VCaP (cell line): ENCODE measurements at regions not wholly inside any gene's neighbourhood (a gene's known extent, or its start where the extent isn't known, plus 50 kb on each side); places are given as distances from the start of the nearest gene placed in this dataset.
"Not testable (repeated sequence)": the region's sequence is repeated elsewhere in the genome, so short reads cannot be mapped to it uniquely, and the experiment has no call there.

Experiments
- H3K27ac ChIP-seq: fragments of 450-650 bp; 2 replicates; pipeline ENCODE4 v1.5.1; 2017
- TF ChIP-seq, protein P1 (sequence below): fragments of 450-650 bp; conservative IDR thresholded peaks from 2 replicates; pipeline ENCODE4 v1.5.1; 2017; ENCODE audit warnings: mild to moderate bottlenecking, moderate library complexity

DNA sequence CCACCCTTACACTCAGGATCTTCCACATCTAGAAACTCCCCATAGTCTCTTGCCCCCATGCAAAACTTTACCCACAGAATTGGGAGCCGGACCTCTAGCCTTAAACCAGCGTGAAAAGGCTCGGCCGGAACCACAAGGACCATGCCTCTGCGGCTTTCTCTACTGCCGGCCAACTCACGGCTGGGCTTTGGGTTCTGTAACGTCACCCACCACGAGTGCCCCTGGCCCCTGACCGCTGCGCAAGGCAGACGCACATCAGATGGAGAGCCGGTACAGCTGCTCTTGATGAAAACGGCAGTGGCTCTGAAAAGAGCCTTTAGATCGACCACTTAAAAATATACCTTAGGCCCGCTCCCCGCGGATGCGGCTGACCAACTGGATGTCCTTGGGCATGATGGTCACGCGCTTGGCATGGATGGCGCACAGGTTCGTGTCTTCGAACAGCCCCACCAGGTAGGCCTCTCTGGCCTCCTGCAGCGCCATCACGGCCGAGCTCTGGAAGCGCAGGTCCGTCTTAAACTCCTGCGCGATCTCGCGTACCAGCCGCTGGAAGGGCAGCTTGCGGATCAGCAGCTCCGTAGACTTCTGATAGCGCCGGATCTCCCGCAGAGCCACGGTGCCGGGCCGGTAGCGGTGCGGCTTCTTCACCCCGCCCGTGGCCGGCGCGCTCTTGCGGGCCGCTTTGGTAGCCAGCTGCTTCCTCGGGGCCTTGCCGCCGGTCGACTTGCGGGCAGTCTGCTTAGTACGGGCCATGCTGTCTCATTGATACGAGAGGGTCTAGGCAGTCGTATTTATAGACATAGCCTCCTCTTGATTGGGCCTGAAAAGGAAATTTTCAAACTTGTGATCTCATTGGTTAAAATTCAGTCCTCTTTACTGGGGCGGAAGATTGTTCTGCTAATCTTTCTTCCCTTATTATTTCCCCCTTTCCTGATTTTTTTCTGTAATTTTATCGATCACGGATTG, 66.3 kb downstream of the FAM72C start:
- H3K27ac ChIP-seq = not testable (repeated sequence)

DNA sequence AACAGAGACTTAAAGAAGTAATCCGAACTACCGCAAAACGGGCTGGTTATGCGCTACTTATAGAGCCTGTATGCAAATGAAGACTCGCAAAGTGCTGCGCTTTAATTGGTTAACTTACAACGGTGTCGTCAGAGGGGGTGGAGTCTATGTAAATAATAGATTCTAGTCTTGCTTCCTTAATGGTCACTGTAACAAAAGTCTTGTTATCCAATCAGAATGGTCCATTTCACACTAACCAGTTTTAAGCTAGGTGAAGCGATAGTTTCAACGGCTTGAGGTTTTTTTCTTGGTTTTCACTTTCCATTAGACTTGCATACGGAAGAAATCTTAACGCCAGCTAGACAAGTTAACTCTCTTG, 67.2 kb downstream of the FAM72C start:
- not testable (repeated sequence) for H3K27ac ChIP-seq

DNA sequence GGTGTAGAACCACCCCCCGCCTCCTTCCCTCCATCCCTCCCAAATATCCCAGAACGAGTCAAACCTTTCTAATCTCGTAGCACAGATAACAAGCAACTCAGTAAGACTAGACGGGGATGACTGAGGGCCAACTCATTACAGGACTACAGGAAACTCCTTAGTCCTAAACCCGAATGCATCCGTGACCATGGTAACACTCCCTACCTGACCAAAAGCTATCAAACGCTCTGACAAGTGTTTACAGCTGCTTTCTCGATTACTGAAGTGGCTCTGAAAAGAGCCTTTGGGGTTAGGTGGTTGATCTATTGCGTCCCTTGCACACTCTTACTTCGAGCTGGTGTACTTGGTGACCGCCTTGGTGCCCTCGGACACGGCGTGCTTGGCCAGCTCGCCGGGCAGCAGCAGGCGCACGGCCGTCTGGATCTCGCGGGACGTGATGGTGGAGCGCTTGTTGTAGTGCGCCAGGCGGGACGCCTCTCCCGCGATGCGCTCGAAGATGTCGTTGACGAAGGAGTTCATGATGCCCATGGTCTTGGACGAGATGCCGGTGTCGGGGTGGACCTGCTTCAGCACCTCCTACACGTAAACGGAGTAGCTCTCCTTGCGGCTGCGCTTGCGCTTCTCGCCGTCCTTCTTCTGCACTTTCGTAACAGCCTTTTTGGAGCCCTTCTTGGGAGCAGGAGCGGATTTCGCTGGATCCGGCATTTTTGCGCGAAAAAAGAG, 67.7 kb downstream of the FAM72C start:
- H3K27ac ChIP-seq = not testable (repeated sequence)

DNA sequence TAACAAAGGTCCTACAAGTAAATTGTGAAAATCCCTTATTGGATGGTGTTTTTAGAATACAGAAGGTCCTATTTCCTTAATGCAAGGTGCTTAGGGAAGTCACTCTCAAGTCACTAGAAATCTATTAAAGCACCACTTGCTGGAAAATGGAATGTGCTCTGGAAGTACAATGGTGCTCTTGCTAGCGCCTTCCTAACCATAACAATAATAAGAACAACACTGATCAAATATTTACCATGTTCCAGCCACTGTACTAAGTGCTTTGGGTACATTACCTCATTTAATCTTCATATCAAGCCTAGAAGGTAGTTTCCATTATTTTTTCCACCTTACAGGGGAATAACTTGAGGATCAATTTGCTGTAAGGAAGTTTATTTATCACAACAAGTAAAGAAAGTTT, 75.4 kb downstream of the FAM72C start:
- H3K27ac ChIP-seq = not testable (repeated sequence)

DNA sequence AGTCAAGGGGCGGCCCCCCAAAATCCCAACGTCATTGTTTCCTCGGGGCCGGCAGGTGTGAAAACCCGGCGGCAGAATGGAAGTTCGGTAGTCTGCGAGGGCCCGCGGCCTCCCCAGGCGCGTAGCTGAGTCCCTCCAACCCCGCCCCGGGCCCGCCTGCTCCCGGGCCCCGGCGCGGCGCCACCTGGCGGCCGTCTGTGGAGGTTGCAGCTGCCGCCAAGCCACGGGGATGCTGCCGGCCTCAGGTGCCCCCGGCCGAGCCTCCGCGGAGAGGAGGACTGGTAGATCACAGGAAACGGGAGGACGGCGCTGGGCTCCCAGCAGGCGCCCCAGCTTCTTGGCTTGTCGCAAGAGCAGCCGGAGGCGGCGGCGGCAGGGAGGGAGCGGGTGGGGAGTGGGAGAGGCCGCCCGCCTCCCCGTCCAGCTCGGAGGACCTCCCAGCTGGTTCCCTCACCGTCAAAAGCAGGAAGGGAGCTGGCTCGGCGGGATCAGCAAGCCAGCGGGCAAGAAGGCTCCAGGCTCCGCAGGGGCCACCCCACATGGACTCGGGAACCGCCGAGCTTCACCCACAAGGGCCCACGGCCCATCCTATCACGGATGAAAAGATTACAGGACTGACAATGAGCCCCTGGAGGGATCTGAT, 86.7 kb downstream of the FAM72C start:
- H3K27ac ChIP-seq = not testable (repeated sequence)
- TF ChIP-seq, protein P1, sequence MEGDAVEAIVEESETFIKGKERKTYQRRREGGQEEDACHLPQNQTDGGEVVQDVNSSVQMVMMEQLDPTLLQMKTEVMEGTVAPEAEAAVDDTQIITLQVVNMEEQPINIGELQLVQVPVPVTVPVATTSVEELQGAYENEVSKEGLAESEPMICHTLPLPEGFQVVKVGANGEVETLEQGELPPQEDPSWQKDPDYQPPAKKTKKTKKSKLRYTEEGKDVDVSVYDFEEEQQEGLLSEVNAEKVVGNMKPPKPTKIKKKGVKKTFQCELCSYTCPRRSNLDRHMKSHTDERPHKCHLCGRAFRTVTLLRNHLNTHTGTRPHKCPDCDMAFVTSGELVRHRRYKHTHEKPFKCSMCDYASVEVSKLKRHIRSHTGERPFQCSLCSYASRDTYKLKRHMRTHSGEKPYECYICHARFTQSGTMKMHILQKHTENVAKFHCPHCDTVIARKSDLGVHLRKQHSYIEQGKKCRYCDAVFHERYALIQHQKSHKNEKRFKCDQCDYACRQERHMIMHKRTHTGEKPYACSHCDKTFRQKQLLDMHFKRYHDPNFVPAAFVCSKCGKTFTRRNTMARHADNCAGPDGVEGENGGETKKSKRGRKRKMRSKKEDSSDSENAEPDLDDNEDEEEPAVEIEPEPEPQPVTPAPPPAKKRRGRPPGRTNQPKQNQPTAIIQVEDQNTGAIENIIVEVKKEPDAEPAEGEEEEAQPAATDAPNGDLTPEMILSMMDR = peak; percentile 37; the same call in 1 of the 2 replicates

DNA sequence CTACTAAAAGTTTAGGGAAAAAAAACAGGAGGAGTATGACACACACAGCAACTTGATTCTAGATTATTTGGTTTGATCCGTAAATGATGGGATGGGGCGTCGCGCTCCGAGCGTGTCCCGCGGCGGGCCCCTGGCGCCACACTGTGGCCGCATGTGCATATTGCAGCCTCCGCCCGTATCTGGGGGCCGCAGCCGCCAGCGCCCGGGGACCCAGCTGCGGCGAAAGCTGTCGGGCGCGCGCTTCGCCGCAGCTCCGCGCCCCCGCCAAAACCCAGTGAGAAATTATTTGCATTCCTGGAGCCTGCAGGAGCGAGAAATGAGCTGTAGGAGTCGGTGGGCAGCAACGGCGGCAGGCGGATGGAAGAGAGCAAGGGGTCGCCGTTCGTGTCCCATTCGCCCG, 87.3 kb downstream of the FAM72C start:
- TF ChIP-seq, protein P1 = peak; percentile 31; the same call in 1 of the 2 replicates
- H3K27ac ChIP-seq = not testable (repeated sequence)

DNA sequence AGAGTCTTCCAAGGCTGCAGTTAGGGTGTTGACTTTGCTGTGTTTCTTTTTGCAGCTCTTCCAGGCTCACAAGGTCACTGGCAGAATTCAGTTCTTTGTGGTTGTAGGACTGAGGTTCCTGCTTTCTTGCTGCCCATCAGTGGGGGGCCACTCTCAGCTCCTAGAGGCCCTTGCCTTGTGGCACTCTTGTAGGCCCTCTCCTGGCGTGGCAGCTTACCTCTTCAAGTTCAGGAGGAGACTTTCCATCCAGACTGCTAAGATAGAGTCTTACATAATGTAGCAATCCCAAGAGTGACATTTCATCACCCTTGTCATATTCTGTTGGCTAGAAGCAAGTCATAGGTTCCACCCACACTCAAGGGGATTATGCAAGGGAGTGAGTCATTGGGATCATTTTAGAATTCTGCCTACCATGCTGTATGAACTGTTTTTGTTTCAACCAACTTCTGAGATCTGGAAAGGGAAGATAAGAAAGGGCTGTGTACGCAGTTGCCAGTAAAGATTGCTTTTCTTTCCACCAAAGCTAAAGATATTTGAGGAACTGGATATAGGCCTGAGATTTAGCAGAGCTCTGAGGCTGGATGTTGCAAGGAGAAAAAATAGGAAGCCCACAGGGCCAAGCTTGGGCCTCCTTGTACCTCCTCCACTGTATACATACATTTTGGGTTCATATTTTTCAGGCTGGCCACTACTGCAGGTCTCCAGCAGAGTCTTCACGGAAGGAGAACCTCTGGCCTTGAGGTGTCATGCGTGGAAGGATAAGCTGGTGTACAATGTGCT, 91.8 kb downstream of the FAM72C start:
- not testable (repeated sequence) for H3K27ac ChIP-seq

DNA sequence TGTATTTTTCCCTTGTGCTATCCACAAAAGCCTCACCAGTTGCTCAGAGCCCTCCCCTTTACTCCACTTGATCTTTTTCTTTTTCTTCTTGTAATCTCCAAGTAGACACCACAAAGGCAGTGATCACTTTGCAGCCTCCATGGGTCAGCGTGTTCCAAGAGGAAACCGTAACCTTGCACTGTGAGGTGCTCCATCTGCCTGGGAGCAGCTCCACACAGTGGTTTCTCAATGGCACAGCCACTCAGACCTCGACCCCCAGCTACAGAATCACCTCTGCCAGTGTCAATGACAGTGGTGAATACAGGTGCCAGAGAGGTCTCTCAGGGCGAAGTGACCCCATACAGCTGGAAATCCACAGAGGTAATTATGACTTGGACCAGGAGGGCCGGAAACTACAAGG, 95.8 kb downstream of the FAM72C start:
- H3K27ac ChIP-seq = not testable (repeated sequence)

DNA sequence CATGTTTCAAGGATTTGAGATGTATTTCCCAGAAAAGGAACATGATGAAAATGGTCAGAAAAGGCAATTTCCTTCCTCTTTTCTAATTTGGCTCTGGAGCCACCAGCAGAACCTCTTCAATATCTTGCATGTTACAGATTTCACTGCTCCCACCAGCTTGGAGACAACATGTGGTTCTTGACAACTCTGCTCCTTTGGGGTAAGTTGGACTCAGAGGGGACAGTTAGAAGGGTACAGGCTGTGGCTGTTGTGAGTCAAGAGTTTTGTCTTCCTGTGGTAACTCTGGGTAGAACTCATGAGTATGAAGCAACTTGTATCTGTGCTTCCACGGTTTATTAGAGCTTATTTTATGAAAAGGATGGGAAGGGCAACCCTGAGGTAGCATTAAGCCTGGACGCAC, 97.2 kb downstream of the FAM72C start:
- not testable (repeated sequence) for H3K27ac ChIP-seq

DNA sequence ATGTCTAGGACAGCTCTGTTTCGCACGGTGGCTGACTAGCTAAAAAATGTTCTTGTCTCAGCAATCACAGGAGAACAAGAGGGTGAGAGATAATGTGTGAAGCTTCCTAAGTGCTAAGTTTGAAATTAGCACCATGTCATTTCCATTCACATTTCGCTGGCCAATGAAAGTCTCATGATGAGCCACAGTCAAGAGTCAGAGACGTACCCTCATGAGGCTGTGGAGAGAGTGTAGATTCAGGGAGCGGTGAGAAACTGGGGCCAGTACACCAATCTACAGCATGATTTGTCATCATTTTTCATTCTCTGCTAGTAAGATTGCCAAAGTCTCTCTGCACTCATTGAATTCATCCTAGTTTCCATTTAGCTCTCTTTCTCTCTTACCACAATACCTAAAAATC, 98.1 kb downstream of the FAM72C start:
- not testable (repeated sequence) for H3K27ac ChIP-seq

DNA sequence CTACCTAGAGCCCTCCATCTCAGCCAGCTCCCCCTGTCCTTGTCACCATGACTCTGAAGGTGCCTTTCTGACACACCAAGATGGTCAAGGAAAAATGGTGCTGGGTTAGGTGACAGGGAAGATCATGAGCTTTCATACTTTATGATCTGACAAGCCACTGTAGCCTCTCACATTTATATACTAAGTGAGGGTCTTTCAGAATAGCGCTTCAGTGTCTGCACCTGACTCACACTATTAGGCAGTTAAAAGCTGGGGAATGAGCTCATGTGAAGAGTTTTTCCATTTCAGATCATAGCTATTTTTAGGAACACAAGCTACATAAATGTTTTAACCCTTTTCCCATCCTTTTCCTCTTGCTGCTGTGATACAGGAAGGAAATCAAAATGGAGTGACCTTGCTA, 101.4 kb downstream of the FAM72C start:
- not testable (repeated sequence) for H3K27ac ChIP-seq

DNA sequence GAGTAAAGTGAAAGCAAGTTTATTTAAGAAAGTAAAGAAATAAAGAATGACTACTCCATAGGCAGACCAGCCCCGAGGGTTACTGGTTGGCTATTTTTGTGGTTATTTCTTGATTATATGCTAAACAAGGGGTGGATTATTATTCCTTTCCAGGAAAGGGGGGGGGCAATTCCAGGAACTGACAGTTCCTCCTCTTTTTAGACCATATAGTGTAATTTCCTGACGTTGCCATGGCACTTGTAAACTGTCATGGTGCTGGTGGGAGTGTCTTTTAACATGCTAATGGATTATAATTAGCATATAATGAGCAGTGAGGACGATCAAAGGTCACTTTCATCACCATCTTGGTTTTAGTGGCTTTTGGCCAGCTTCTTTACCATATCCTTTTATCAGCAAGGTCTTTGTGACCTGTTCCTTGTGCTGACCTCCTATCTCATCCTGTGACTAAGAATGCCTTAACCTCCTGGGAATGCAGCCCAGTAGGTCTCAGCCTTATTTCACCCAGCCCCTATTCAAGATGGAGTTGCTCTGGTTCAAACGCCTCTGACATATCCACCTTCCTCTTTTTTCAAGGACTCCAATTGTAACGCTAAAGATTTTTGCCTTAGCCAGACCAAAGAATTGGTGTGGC, 104.1 kb downstream of the FAM72C start:
- not testable (repeated sequence) for H3K27ac ChIP-seq

DNA sequence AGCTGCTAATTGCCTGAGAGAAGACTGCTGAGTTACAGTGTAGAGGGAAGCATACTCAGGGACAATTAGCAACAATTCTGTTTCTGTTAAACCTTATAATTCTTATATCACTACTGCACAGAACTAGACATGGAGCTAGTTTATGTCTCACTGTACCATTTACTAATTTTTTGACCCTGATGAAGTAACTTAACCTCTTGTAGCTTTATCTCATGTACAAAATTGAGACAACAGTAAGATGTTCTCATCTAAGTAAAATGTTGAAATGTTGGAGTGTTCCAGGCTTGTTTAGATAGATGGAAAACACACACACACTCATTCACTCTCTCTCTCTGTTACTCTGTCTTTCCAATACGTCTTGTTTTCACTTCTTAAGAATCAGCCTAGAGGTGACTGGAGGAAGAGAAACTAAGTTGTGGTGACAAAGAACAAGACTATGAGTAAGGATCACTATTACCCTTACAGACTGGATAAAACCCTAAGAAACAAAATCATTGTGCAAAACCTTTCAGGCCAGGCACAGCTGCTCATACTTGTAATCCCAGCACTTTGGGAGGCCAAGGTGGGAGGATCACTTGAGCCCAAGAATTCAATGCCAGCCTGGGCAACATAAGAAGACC, 107.8 kb downstream of the FAM72C start:
- H3K27ac ChIP-seq = not testable (repeated sequence)

DNA sequence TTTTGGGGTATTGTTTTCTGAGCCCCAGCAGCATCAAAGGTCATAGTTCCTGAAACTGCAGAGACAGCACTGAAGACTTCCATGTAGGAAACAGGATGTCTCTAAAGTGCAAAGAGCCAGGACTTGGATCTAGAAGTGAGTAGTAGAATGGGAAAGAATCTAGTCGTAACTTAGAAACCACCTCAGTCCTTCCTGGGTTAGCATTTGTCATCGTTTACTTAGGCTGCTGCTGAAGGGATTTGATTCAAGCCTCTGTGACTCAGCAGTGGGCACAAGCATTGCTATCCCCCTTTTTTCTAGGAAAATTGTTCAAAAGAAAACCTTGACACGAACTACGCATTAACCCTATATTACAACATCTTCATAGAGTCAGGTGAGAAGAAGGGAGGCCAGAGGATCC, 109.1 kb downstream of the FAM72C start:
- H3K27ac ChIP-seq = not testable (repeated sequence)

DNA sequence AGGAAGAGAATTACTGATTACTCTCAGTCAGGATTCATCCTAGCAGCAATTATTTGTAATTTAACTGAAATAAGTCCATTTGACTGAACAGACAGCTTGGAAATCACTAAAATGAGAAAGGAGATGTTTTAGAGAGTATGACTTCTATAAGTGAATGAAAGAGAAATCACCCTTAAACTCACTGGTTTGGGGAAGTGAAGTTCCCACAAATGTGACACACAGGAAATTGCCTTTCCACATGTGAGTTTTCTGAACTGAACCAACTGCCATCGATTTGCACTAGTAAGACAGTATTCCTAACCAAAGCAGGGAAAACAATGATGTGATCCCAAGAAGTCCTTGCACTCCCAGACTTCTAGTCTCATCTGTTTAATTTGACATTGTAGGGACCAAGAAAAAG, 110.5 kb downstream of the FAM72C start:
- H3K27ac ChIP-seq = not testable (repeated sequence)

DNA sequence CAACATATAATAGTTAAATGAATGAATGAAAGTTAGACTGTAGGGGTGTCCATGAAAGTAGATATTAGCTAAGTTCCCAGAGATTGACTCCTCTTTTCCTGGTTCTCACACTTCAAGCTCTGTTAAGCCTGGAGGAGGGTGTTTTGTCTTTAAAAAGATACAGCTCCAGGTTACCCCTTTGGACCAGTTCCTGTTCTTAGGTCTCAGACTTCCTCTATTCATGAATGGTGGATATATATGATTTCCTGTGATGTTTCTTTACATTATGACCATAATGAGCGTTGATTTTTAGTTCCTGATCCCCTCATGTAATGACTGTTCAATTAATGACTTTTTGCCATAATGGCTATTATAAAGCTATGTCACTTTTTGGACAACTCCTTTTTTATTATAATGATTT, 115.9 kb downstream of the FAM72C start:
- H3K27ac ChIP-seq = not testable (repeated sequence)

DNA sequence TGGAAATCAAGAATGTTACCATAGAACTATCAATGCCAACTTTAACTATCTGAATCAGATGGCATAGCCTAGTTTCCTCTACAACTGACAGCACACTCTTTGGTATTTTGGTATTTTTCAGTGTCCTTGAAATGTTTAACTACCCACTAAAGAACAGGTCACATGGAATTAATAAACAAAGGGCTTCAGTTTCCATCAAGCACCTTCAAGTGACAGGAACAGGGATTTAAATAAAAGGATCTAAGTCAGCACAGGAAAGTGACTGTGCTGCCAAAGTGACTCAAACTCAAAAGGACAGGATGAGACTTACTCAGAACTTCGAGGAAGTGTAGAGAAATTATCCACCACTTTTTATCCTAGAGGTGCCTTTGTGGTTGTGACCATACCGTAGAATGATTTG, 117.7 kb downstream of the FAM72C start:
- not testable (repeated sequence) for H3K27ac ChIP-seq

DNA sequence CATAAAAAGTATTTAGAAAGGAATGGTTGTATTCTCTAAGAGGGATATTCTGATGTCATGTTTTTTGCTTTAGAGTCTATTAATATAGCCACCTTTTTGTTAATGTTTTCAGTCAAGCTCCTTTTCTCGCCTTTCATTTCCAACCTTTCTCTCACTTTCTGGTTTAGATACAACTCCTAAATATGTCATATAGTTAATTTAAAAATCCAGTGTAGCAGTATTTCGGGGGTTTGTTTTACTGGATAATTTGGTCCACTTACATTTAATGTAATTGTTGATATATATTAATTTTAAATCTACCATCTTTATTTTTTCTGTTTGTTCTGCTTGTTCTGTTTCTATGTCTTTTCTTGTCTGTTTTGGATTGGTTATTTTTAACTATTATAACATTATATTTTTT, 121.1 kb downstream of the FAM72C start:
- not testable (repeated sequence) for H3K27ac ChIP-seq
